ENCODE measurements at regions not wholly inside any gene's neighbourhood (a gene's known extent, or its start where the extent isn't known, plus 50 kb on each side); places are given as distances from the start of the nearest gene placed in this dataset.

GRCh38 chr1:199333180-199333579 is 694.3 kb upstream of the NR5A2 start:
- no peak for ATAC-seq (ENCODE audit: low read depth)
- H3K27ac ChIP-seq (ENCODE audit: poor library complexity, severe bottlenecking) = no peak overlapping the region
- H3K4me1 ChIP-seq (ENCODE audit: insufficient read depth, poor library complexity, severe bottlenecking) = no peaks in the 10 kb centered on the region
- no peak for TF ChIP-seq CTCF (IDR thresholded peaks at IDR 0.05; ENCODE audit: poor library complexity, severe bottlenecking)
- H3K9me3 ChIP-seq (ENCODE audit: severe bottlenecking) = no peaks in the 10 kb centered on the region
- no peaks in the 10 kb centered on the region for H3K36me3 ChIP-seq (ENCODE audit: low read depth)
- no peak for DNase-seq (ENCODE audit: low spot score)
- H3K27me3 ChIP-seq (ENCODE audit: insufficient read depth, poor library complexity, severe bottlenecking) = no peaks in the 10 kb centered on the region
- H3K4me3 ChIP-seq (ENCODE audit: severe bottlenecking) = no peak overlapping the region

- ATAC-seq (ENCODE audit: low read depth) (no peak), DNase-seq (ENCODE audit: low spot score) (no peak)
- Histone ChIP-seq H3K9me3 (ENCODE audit: severe bottlenecking) (no peaks in the 10 kb centered on the region), H3K36me3 (ENCODE audit: low read depth) (no peaks in the 10 kb centered on the region), H3K4me1 (ENCODE audit: insufficient read depth, poor library complexity, severe bottlenecking) (no peaks in the 10 kb centered on the region), H3K27me3 (ENCODE audit: insufficient read depth, poor library complexity, severe bottlenecking) (no peaks in the 10 kb centered on the region), H3K27ac (ENCODE audit: poor library complexity, severe bottlenecking) (no peak overlapping the region), H3K4me3 (ENCODE audit: severe bottlenecking) (no peak overlapping the region)
- no peak for TF ChIP-seq CTCF (IDR thresholded peaks at IDR 0.05; ENCODE audit: poor library complexity, severe bottlenecking)
Observed at GRCh38 chr1:199335496-199335895, 692.0 kb upstream of the NR5A2 start.

- DNase-seq (ENCODE audit: low spot score) = no peak
- no peak for TF ChIP-seq CTCF (IDR thresholded peaks at IDR 0.05; ENCODE audit: poor library complexity, severe bottlenecking)
- no peaks in the 10 kb centered on the region for H3K27me3 ChIP-seq (ENCODE audit: insufficient read depth, poor library complexity, severe bottlenecking)
- no peak for ATAC-seq (ENCODE audit: low read depth)
- H3K27ac ChIP-seq (ENCODE audit: poor library complexity, severe bottlenecking) = no peak overlapping the region
- H3K4me1 ChIP-seq (ENCODE audit: insufficient read depth, poor library complexity, severe bottlenecking) = no peaks in the 10 kb centered on the region
- no peaks in the 10 kb centered on the region for H3K9me3 ChIP-seq (ENCODE audit: severe bottlenecking)
- H3K36me3 ChIP-seq (ENCODE audit: low read depth) = no peaks in the 10 kb centered on the region
- no peak overlapping the region for H3K4me3 ChIP-seq (ENCODE audit: severe bottlenecking)
Observed at GRCh38 chr1:199336745-199337640, 690.5 kb upstream of the NR5A2 start.

GRCh38 chr1:199338760-199339159 is 688.8 kb upstream of the NR5A2 start:
- Histone ChIP-seq H3K9me3 (ENCODE audit: severe bottlenecking) (no peaks in the 10 kb centered on the region), H3K27ac (ENCODE audit: poor library complexity, severe bottlenecking) (no peak overlapping the region), H3K4me1 (ENCODE audit: insufficient read depth, poor library complexity, severe bottlenecking) (no peaks in the 10 kb centered on the region), H3K4me3 (ENCODE audit: severe bottlenecking) (no peak overlapping the region), H3K36me3 (ENCODE audit: low read depth) (no peaks in the 10 kb centered on the region), H3K27me3 (ENCODE audit: insufficient read depth, poor library complexity, severe bottlenecking) (no peaks in the 10 kb centered on the region)
- ATAC-seq (ENCODE audit: low read depth) (no peak), DNase-seq (ENCODE audit: low spot score) (no peak)
- no peak for TF ChIP-seq CTCF (IDR thresholded peaks at IDR 0.05; ENCODE audit: poor library complexity, severe bottlenecking)

- no peak for TF ChIP-seq CTCF (IDR thresholded peaks at IDR 0.05; ENCODE audit: poor library complexity, severe bottlenecking)
- ATAC-seq (ENCODE audit: low read depth) = no peak
- no peaks in the 10 kb centered on the region for H3K4me1 ChIP-seq (ENCODE audit: insufficient read depth, poor library complexity, severe bottlenecking)
Observed at GRCh38 chr1:199352351-199352750, 675.2 kb upstream of the NR5A2 start.

More at GRCh38 chr1:199352351-199352750, 675.2 kb upstream of the NR5A2 start:
- Histone ChIP-seq H3K27ac (ENCODE audit: poor library complexity, severe bottlenecking) (no peak overlapping the region), H3K9me3 (ENCODE audit: severe bottlenecking) (no peaks in the 10 kb centered on the region), H3K27me3 (ENCODE audit: insufficient read depth, poor library complexity, severe bottlenecking) (no peaks in the 10 kb centered on the region), H3K36me3 (ENCODE audit: low read depth) (no peaks in the 10 kb centered on the region), H3K4me3 (ENCODE audit: severe bottlenecking) (no peak overlapping the region)
- DNase-seq (ENCODE audit: low spot score) = no peak
